Keratinocyte (primary cell): ENCODE measurements at regions not wholly inside any gene's neighbourhood (a gene's known extent, or its start where the extent isn't known, plus 50 kb on each side); places are given as distances from the start of the nearest gene placed in this dataset.
A peak's percentile ranks its signal among the peaks of the same experiment; 100 is the strongest.

Experiments
- DNase-seq: peaks from one replicate; pipeline ENCODE4 v3.0.0-alpha.2; 2011; ENCODE audit warnings: low read depth, missing footprints, low spot score
- FAIRE-seq: peaks from 2 replicates; lab custom pipeline; 2011; peaks lifted over from hg19 to GRCh38; lab: Jason Lieb, UNC
- H2AFZ ChIP-seq: 2 replicates; pipeline ENCODE4 v1.6.0; 2012; ENCODE audit warnings: low read length, control low read depth, inconsistent platforms; ENCODE audit not compliant: control insufficient read depth
- H3K27ac ChIP-seq: 2 replicates; pipeline ENCODE4 v1.5.1; 2011; ENCODE audit warnings: low read length; ENCODE audit not compliant: control insufficient read depth, insufficient read depth
- H3K27me3 ChIP-seq: 3 replicates; pipeline ENCODE4 v1.6.0; 2011; ENCODE audit warnings: low read length; ENCODE audit not compliant: control insufficient read depth, insufficient read depth; ENCODE audit errors: extremely low read depth
- H3K36me3 ChIP-seq, 2 experiments: 2 replicates in 1 of 2; 3 replicates in 1 of 2; pipeline ENCODE4 v1.5.1; 2011; ENCODE audit warnings: low read length in 2 of 2, mild to moderate bottlenecking in 1 of 2; ENCODE audit not compliant: control insufficient read depth in 2 of 2, insufficient read depth in 2 of 2; ENCODE audit errors: extremely low read depth in 1 of 2
- H3K4me1 ChIP-seq: 3 replicates; pipeline ENCODE4 v1.5.1; 2011; ENCODE audit warnings: low read length; ENCODE audit not compliant: control insufficient read depth, insufficient read depth; ENCODE audit errors: extremely low read depth
- H3K4me2 ChIP-seq: 3 replicates; pipeline ENCODE4 v1.6.0; 2011; ENCODE audit warnings: low read depth, low read length; ENCODE audit not compliant: control insufficient read depth, insufficient read depth; ENCODE audit errors: extremely low read depth
- H3K4me3 ChIP-seq, 3 experiments: fragments of 200-600 bp in 1 of 3; sonication (generic) in 1 of 3; 2 replicates in 2 of 3; 3 replicates in 1 of 3; pipeline ENCODE4 v1.5.1; 2011 to 2016; ENCODE audit warnings: low read length in 3 of 3, mild to moderate bottlenecking in 3 of 3, control low read depth in 2 of 3, inconsistent platforms in 1 of 3, low read depth in 1 of 3, mixed read lengths in 1 of 3, mixed run types in 1 of 3, moderate library complexity in 1 of 3; ENCODE audit not compliant: control insufficient read depth in 2 of 3, insufficient read depth in 2 of 3; ENCODE audit errors: extremely low read depth in 1 of 3
- H3K79me2 ChIP-seq: 2 replicates; pipeline ENCODE4 v1.6.0; 2012; ENCODE audit warnings: low read length; ENCODE audit not compliant: control insufficient read depth, insufficient read depth
- H3K9ac ChIP-seq: 3 replicates; pipeline ENCODE4 v1.6.0; 2011; ENCODE audit warnings: low read length; ENCODE audit not compliant: control insufficient read depth, insufficient read depth; ENCODE audit errors: extremely low read depth
- H3K9me1 ChIP-seq: 3 replicates; pipeline ENCODE4 v1.6.0; 2011; ENCODE audit warnings: low read length; ENCODE audit not compliant: control insufficient read depth, insufficient read depth; ENCODE audit errors: extremely low read depth
- H3K9me3 ChIP-seq: 2 replicates; pipeline ENCODE4 v1.5.1; 2012; ENCODE audit warnings: low read depth, low read length; ENCODE audit not compliant: control insufficient read depth
- H4K20me1 ChIP-seq: 3 replicates; pipeline ENCODE4 v1.6.0; 2011; ENCODE audit warnings: low read length; ENCODE audit not compliant: control insufficient read depth, insufficient read depth; ENCODE audit errors: extremely low read depth
- CTCF ChIP-seq, 3 experiments: IDR thresholded peaks in 1 of 3; conservative IDR thresholded peaks in 1 of 3; optimal IDR thresholded peaks in 1 of 3; 2 replicates in 2 of 3; 3 replicates in 1 of 3; pipeline versions ENCODE3 to v1.5.1; 2011; ENCODE audit warnings: low read length in 3 of 3, mild to moderate bottlenecking in 3 of 3, moderate library complexity in 2 of 3, control low read depth in 1 of 3, inconsistent platforms in 1 of 3; ENCODE audit not compliant: insufficient read depth in 2 of 3; ENCODE audit errors: extremely low read depth in 1 of 3
- EZH2 ChIP-seq: IDR thresholded peaks from one replicate; pipeline ENCODE4 v1.6.1; 2012; ENCODE audit warnings: inconsistent platforms, mild to moderate bottlenecking, low read length, moderate library complexity
- dilution Hi-C: fragments of 300-500 bp; cut with MboI; formaldehyde crosslinking; loops from one replicate; pipeline ENCODE4 v1.7.0; 2020; ENCODE audit warnings: low sequenced_read_pairs; ENCODE audit not compliant: extremely low pct_ligation_motif_present

- Histone ChIP-seq H3K4me1 (peaks cover 37% of the 10 kb centered on the region), H3K27ac (peak overlapping the region; percentile 33), H3K9ac (no peak overlapping the region), H3K4me2 (no peak overlapping the region), H3K36me3 (no peaks in the 10 kb centered on the region), H3K27me3 (no peaks in the 10 kb centered on the region), H3K4me3 (no peak overlapping the region), H4K20me1 (no peaks in the 10 kb centered on the region), H3K9me1 (no peaks in the 10 kb centered on the region), H3K79me2 (no peaks in the 10 kb centered on the region), H3K9me3 (no peaks in the 10 kb centered on the region), H2AFZ (no peak overlapping the region)
- DNase-seq (no peak), FAIRE-seq (peak; percentile 70)
- dilution Hi-C loops: no loop called here
- TF ChIP-seq EZH2: no peak
- no peak for TF ChIP-seq CTCF (optimal IDR thresholded peaks at IDR 0.05 in 1 of 3, IDR thresholded peaks at IDR 0.05 in 1 of 3, conservative IDR thresholded peaks at IDR 0.05 in 1 of 3; ENCODE audit: extremely low read depth in 1 of 3, insufficient read depth in 2 of 3, low read length in 3 of 3)
Measured at GRCh38 chr15:81506071-81506470, 132.1 kb upstream of the TMC3 start.

DNA sequence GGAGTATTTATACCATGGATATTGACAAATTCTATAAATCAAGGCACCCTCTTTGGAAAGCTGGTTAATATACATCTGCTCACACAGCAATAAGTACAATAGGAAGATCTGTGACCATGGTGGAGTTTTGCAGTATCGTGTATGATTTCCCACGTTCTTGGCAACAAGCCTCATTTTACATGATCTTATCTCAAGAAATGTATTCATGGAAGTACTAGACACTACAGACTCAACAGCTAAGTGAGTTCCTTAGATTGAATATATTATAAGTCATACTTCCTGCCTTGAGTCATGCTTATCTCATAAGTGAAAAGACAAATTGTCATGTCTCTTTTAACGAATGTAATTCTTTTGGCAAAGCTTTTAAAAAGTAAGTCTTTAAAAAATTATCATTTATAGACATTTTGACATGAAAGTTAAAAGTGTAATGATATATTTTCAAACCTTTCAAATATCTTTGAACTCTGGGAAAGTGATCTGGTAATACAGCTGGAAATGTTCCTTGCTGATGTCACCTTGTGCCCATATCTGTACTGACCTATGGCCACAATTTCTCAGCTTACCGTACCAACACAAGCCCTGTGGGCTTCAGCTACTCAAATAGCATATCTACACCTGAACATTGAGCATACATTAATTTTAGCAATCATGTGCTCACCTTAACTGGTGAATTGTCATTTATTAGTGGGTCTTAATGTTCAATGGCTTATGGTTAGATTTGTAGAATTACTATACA, 130.3 kb upstream of the TMC3 start:
- peak overlapping the region; percentile 66 for H2AFZ ChIP-seq
- FAIRE-seq: peak; percentile 81
- dilution Hi-C loops: no loop called here
- H3K27me3 ChIP-seq: no peaks in the 10 kb centered on the region
- no peak for DNase-seq
- no peaks in the 10 kb centered on the region for H3K36me3 ChIP-seq
- no peaks in the 10 kb centered on the region for H4K20me1 ChIP-seq
- TF ChIP-seq EZH2 (no peak), CTCF (optimal IDR thresholded peaks at IDR 0.05 in 1 of 3, IDR thresholded peaks at IDR 0.05 in 1 of 3, conservative IDR thresholded peaks at IDR 0.05 in 1 of 3; ENCODE audit: extremely low read depth in 1 of 3, insufficient read depth in 2 of 3, low read length in 3 of 3) (no peak)
- no peak overlapping the region for H3K4me3 ChIP-seq
- peaks cover 35% of the 10 kb centered on the region for H3K4me1 ChIP-seq
- no peaks in the 10 kb centered on the region for H3K9me3 ChIP-seq
- H3K27ac ChIP-seq: peak overlapping the region; percentile 57
- no peak overlapping the region for H3K9ac ChIP-seq
- peak overlapping the region; percentile 57 for H3K4me2 ChIP-seq
- no peaks in the 10 kb centered on the region for H3K9me1 ChIP-seq
- no peaks in the 10 kb centered on the region for H3K79me2 ChIP-seq
